ENCODE measurements at regions not wholly inside any gene's neighbourhood (a gene's known extent, or its start where the extent isn't known, plus 50 kb on each side); places are given as distances from the start of the nearest gene placed in this dataset.

GRCh38 chr12:75965661-75966060 lies 65.9 kb downstream of the PHLDA1 start:
- TF ChIP-seq EZH2phosphoT487 (IDR thresholded peaks at IDR 0.05; ENCODE audit: insufficient read depth, low read depth) (no peak), EZH2 (IDR thresholded peaks at IDR 0.05; ENCODE audit: insufficient read depth, poor library complexity, severe bottlenecking) (no peak)
